Osteoblast (primary cell): ENCODE measurements at regions not wholly inside any gene's neighbourhood (a gene's known extent, or its start where the extent isn't known, plus 50 kb on each side); places are given as distances from the start of the nearest gene placed in this dataset.

Source experiments
- DNase-seq: peaks from one replicate; pipeline ENCODE4 v3.0.0; 2011; ENCODE audit warnings: low spot score, mixed read lengths; ENCODE audit not compliant: insufficient read length; ENCODE audit errors: missing footprints
- H2AFZ ChIP-seq: 2 replicates; pipeline ENCODE4 v1.6.0; 2011; ENCODE audit warnings: mild to moderate bottlenecking, low read length
- H3K27ac ChIP-seq: 2 replicates; pipeline ENCODE4 v1.5.1; 2011; ENCODE audit warnings: mild to moderate bottlenecking, low read depth, low read length, moderate library complexity
- H3K27me3 ChIP-seq: 2 replicates; pipeline ENCODE4 v1.6.0; 2012; ENCODE audit warnings: mild to moderate bottlenecking, control low read depth, inconsistent platforms, low read length, moderate library complexity; ENCODE audit not compliant: insufficient read depth
- H3K36me3 ChIP-seq: 2 replicates; pipeline ENCODE4 v1.5.1; 2011; ENCODE audit warnings: mild to moderate bottlenecking, low read length, control low read depth, moderate library complexity; ENCODE audit not compliant: insufficient read depth
- H3K4me1 ChIP-seq: 2 replicates; pipeline ENCODE4 v1.5.1; 2011; ENCODE audit warnings: mild to moderate bottlenecking, low read length, control low read depth, moderate library complexity; ENCODE audit not compliant: insufficient read depth
- H3K4me2 ChIP-seq: 2 replicates; pipeline ENCODE4 v1.6.0; 2011; ENCODE audit warnings: mild to moderate bottlenecking, low read length; ENCODE audit not compliant: insufficient read depth
- H3K4me3 ChIP-seq: fragments of 200-600 bp; sonication (generic); 3 replicates; pipeline ENCODE4 v1.5.1; 2012; ENCODE audit warnings: mild to moderate bottlenecking, low read length, inconsistent platforms; ENCODE audit not compliant: insufficient read depth
- H3K79me2 ChIP-seq: 2 replicates; pipeline ENCODE4 v1.6.0; 2012; ENCODE audit warnings: mild to moderate bottlenecking, low read length, control low read depth, inconsistent platforms; ENCODE audit not compliant: insufficient read depth
- H3K9me3 ChIP-seq: 2 replicates; pipeline ENCODE4 v1.5.1; 2011; ENCODE audit warnings: low read depth, low read length, control low read depth
- H4K20me1 ChIP-seq: 2 replicates; pipeline ENCODE4 v1.6.0; 2012; ENCODE audit warnings: mild to moderate bottlenecking, low read length, control low read depth; ENCODE audit not compliant: insufficient read depth
- TF ChIP-seq, protein P1 (sequence below): IDR thresholded peaks from 2 replicates; pipeline ENCODE4 v1.5.1; 2011; ENCODE audit warnings: mild to moderate bottlenecking, low read depth, low read length, moderate library complexity; ENCODE audit errors: extremely low read depth

DNA sequence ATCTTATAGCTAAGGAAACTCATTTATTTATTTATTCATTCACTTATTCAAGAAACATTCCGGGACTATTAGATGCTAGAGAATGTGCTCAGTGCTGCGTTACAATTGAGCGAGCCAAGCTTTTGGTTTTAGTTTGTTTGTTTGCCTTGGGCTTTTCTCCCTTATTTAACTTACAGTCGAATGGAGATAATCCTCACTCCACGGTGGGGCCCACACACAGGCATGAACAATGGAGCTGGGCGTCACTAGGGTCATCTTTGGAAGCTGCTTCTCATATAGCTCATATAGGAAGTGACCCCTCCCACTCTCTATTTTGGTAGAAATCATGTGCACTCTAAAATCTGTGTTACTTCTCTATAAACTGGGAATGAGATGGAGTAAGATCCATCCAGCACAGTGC is 210.0 kb downstream of the TMEM114 start:
- Histone ChIP-seq H3K27me3 (no peaks in the 10 kb centered on the region), H3K27ac (no peak overlapping the region), H3K4me2 (no peak overlapping the region), H3K9me3 (no peaks in the 10 kb centered on the region), H3K4me1 (no peaks in the 10 kb centered on the region), H3K4me3 (no peak overlapping the region), H3K79me2 (no peaks in the 10 kb centered on the region), H2AFZ (no peak overlapping the region), H3K36me3 (no peaks in the 10 kb centered on the region), H4K20me1 (no peaks in the 10 kb centered on the region)
- TF ChIP-seq, protein P1, sequence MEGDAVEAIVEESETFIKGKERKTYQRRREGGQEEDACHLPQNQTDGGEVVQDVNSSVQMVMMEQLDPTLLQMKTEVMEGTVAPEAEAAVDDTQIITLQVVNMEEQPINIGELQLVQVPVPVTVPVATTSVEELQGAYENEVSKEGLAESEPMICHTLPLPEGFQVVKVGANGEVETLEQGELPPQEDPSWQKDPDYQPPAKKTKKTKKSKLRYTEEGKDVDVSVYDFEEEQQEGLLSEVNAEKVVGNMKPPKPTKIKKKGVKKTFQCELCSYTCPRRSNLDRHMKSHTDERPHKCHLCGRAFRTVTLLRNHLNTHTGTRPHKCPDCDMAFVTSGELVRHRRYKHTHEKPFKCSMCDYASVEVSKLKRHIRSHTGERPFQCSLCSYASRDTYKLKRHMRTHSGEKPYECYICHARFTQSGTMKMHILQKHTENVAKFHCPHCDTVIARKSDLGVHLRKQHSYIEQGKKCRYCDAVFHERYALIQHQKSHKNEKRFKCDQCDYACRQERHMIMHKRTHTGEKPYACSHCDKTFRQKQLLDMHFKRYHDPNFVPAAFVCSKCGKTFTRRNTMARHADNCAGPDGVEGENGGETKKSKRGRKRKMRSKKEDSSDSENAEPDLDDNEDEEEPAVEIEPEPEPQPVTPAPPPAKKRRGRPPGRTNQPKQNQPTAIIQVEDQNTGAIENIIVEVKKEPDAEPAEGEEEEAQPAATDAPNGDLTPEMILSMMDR, result no peak
- DNase-seq, result no peak

DNA sequence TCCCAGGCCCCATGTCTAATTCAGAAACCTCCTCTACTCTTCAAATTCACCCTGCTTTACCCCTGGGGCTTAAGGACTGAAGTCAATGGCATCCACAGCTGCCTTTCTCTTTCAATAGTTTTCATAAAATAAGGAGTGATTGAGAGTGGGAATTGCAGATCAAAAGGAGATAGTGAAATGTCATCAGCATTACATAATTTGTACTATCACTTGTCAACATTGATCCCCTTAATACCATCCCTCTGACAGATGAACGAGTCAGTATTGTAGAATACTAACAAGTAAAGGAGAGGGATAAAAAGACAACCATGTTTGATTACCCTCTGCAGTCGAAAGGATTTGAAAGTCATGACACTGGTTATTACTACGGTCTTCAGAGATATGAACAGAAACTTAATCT is 212.4 kb downstream of the TMEM114 start:
- Histone ChIP-seq H3K27me3 (no peaks in the 10 kb centered on the region), H3K4me3 (no peak overlapping the region), H2AFZ (no peak overlapping the region), H3K79me2 (no peaks in the 10 kb centered on the region), H3K27ac (no peak overlapping the region), H3K36me3 (no peaks in the 10 kb centered on the region), H3K9me3 (no peaks in the 10 kb centered on the region), H3K4me1 (no peaks in the 10 kb centered on the region), H3K4me2 (no peak overlapping the region), H4K20me1 (no peaks in the 10 kb centered on the region)
- DNase-seq, result no peak
- TF ChIP-seq, protein P1, result no peak

DNA sequence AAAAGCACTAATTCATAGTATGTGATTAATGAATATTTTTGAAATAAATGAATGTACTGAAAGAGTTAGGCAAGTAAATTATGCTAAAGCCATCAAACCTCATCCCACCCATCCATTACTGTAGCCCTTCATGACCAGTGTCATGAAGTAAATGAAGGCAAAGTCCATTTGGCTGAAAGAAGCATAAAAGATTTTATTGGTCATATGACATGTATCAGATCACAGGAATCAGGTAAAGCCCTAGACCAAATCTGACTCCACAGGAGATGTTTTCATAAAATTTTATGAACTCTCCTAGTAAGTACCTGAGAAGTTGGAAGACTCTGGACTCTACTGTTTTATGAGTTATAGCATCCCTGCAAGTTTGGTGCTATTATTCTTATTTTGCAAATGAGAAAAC is 213.5 kb downstream of the TMEM114 start:
- H2AFZ ChIP-seq, result no peak overlapping the region
- no peak overlapping the region for H3K4me3 ChIP-seq
- no peaks in the 10 kb centered on the region for H3K4me1 ChIP-seq
- H3K36me3 ChIP-seq, result no peaks in the 10 kb centered on the region
- H3K27ac ChIP-seq, result no peak overlapping the region
- TF ChIP-seq, protein P1, result no peak
- no peaks in the 10 kb centered on the region for H3K79me2 ChIP-seq
- H3K27me3 ChIP-seq, result no peaks in the 10 kb centered on the region
- H3K9me3 ChIP-seq, result no peaks in the 10 kb centered on the region
- no peak overlapping the region for H3K4me2 ChIP-seq
- no peak for DNase-seq
- no peaks in the 10 kb centered on the region for H4K20me1 ChIP-seq

DNA sequence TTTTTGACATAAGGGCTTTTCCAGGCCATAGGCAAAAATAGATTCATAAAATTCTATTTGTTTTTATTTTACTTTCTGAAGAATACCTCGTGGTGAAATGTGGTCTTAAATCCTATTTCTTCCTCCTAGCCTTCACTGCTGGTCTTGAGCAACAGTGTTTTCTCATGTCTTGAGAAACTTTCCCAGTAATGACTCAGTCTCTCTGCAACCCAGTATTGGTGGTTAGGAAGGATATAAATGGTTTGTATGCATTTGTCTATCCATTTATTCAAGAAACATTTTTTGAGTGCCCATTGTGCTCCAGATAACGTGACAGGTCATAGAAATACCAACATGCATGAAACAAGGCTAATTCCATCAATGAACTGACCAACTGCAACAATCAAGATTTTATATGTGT is 213.9 kb downstream of the TMEM114 start:
- H3K4me1 ChIP-seq, result no peaks in the 10 kb centered on the region
- H3K4me3 ChIP-seq, result no peak overlapping the region
- DNase-seq, result no peak
- no peaks in the 10 kb centered on the region for H3K36me3 ChIP-seq
- TF ChIP-seq, protein P1, result no peak
- no peaks in the 10 kb centered on the region for H3K9me3 ChIP-seq
- H3K27ac ChIP-seq, result no peak overlapping the region
- H4K20me1 ChIP-seq, result no peaks in the 10 kb centered on the region
- no peak overlapping the region for H3K4me2 ChIP-seq
- H3K79me2 ChIP-seq, result no peaks in the 10 kb centered on the region
- H2AFZ ChIP-seq, result no peak overlapping the region
- no peaks in the 10 kb centered on the region for H3K27me3 ChIP-seq
